Fibroblast of the aortic adventitia (primary cell): ENCODE measurements at regions not wholly inside any gene's neighbourhood (a gene's known extent, or its start where the extent isn't known, plus 50 kb on each side); places are given as distances from the start of the nearest gene placed in this dataset.

Experiments
- DNase-seq: peaks from one replicate; pipeline ENCODE4 v3.0.0-alpha.2; 2010; ENCODE audit warnings: low read depth
- H3K4me3 ChIP-seq: 2 replicates; pipeline ENCODE4 v1.5.1; 2011; ENCODE audit warnings: low read depth, mild to moderate bottlenecking, control low read depth, low read length, moderate library complexity
- CTCF ChIP-seq: IDR thresholded peaks from 2 replicates; pipeline ENCODE4 v1.5.1; 2011; ENCODE audit warnings: mild to moderate bottlenecking, low read length, control low read depth, inconsistent platforms; ENCODE audit not compliant: insufficient read depth

GRCh38 chr16:35182043-35182677 lies 1722.7 kb downstream of the TP53TG3F start:
- TF ChIP-seq CTCF, result no peak
- no peak for DNase-seq
- no peak overlapping the region for H3K4me3 ChIP-seq

DNA sequence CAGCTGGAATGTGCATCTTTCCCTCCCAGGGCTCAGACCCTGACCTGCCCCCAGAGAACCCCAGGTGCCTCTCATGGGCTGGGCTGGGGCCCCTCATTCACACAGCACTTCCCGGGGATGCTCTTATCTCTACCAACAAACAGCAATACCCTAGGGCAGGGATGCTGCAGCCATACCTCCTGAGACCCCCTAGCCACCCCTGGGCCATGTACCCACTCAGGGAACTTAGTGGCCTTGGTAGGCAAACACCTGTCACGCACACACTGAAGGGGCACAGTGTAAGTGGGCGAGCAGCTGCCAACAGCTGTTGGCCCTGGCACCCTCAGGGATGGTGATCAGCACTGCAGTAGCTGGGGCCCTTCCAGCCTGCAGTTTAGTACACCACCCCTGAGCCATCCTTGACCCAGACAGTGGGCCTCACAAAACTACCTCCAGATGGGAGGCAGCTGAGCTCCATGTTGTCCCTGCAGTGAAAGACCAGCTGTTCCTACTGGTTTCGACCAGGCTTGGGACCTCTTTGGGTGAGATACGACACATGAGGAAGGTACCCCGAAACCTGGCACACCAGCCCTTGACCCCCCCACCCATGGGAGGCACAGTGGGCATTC lies 1723.6 kb downstream of the TP53TG3F start:
- no peak for DNase-seq
- no peak for TF ChIP-seq CTCF
- no peak overlapping the region for H3K4me3 ChIP-seq

GRCh38 chr16:35184356-35184870 lies 1725.0 kb downstream of the TP53TG3F start:
- no peak for TF ChIP-seq CTCF
- DNase-seq, result no peak
- H3K4me3 ChIP-seq, result no peak overlapping the region

GRCh38 chr16:35185366-35186044 lies 1726.1 kb downstream of the TP53TG3F start:
- TF ChIP-seq CTCF, result no peak
- H3K4me3 ChIP-seq, result no peak overlapping the region
- DNase-seq, result no peak

DNA sequence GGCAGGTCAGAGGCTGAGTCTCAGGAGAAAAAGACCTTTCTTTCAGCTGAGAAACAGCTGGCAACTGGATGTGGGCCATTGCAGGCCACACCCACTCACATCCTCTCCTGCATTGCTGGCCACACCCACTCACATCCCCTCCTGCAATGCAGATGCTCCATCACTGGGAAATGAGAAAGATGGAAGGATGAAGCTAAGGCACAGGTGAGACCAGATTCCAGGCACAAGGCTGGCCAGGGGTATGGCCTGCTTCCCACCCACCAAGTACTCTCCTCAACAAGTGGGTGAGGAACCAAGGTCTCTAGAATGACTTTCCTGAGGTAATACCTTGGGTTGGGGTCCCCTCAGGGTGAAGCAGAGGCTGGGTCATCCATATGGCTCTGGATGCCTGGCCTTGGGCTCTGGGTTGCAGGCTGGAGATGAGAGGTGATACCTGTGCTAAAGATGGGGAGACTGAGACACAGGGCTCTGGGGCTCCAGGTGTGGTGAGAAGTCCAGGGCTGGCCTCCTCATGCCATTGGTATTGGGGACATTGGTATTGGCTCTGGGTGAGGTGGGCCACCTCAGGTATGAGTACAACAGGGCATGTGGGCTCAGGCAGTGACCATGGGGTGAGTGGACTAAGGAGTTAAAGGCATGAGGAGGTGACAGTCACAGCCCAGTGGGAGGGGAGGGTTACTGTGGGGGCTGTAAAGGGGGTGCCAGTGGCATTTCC lies 1726.8 kb downstream of the TP53TG3F start:
- no peak for TF ChIP-seq CTCF
- H3K4me3 ChIP-seq, result no peak overlapping the region
- DNase-seq, result no peak

DNA sequence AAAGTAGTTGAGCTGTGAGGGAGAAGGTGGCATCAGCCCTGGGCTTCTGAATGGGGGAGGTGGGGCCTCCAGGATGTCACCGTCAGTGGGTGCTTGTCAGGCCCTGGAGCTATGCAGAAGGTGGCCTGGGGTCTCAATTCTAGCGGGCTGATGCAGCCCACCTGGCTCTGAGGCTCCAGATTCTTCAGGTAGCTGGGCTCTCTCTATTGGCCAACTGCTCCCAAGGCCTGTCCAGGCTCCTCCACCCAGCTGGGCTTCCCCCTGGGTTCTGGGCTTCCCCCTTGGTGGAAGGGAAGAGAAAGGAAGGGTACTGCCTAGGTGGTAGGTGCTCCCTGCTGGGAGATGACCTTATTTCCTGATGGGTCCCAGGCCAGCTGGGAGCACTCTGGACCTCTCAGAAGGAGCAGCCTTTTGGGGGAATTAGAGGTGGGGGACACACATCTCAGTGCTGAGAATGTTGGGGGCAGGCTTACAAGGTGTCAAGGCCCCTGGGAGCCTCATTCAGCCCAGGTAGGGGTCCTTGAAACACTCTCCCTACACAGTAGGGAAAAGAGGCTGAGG lies 1728.3 kb downstream of the TP53TG3F start:
- DNase-seq, result no peak
- TF ChIP-seq CTCF, result no peak
- H3K4me3 ChIP-seq, result no peak overlapping the region
